KMS-11 (cell line): ENCODE measurements at regions not wholly inside any gene's neighbourhood (a gene's known extent, or its start where the extent isn't known, plus 50 kb on each side); places are given as distances from the start of the nearest gene placed in this dataset.

Experiments used
- H2AFZ ChIP-seq: fragments of 200-600 bp; sonication (generic); 2 replicates; pipeline ENCODE4 v1.6.1; 2016; ENCODE audit warnings: antibody characterized with exemption, mixed run types, low read depth
- H3K27ac ChIP-seq: fragments of 200-600 bp; sonication (generic); 2 replicates; pipeline ENCODE4 v1.6.1; 2016; ENCODE audit warnings: mild to moderate bottlenecking, mixed run types
- H3K27me3 ChIP-seq: fragments of 200-600 bp; sonication (generic); 2 replicates; pipeline ENCODE4 v1.6.1; 2017; ENCODE audit warnings: mild to moderate bottlenecking, low read depth, mixed run types, moderate library complexity; ENCODE audit not compliant: insufficient read depth
- H3K36me3 ChIP-seq: fragments of 200-600 bp; sonication (generic); 2 replicates; pipeline ENCODE4 v1.6.1; 2017; ENCODE audit warnings: mild to moderate bottlenecking, mixed run types; ENCODE audit not compliant: insufficient read depth
- H3K4me1 ChIP-seq: fragments of 200-600 bp; sonication (generic); 2 replicates; pipeline ENCODE4 v1.6.1; 2016; ENCODE audit warnings: mild to moderate bottlenecking, low read depth, mixed run types; ENCODE audit not compliant: poor library complexity, severe bottlenecking
- H3K4me2 ChIP-seq: fragments of 200-600 bp; sonication (generic); 2 replicates; pipeline ENCODE4 v1.7.0; 2016; ENCODE audit warnings: mild to moderate bottlenecking, mixed run types
- H3K4me3 ChIP-seq: fragments of 200-600 bp; sonication (generic); IDR thresholded peaks from 2 replicates; pipeline ENCODE4 v1.6.1; 2017; ENCODE audit warnings: low read depth, low read length, mixed read lengths; ENCODE audit not compliant: insufficient read depth
- H3K79me2 ChIP-seq: fragments of 200-600 bp; sonication (generic); 2 replicates; pipeline ENCODE4 v1.6.1; 2016; ENCODE audit warnings: low read depth, mixed run types; ENCODE audit not compliant: insufficient read depth
- H3K9ac ChIP-seq: fragments of 200-600 bp; sonication (generic); 2 replicates; pipeline ENCODE4 v1.6.1; 2016; ENCODE audit warnings: mild to moderate bottlenecking, mixed run types
- H4K20me1 ChIP-seq: fragments of 200-600 bp; sonication (generic); 2 replicates; pipeline ENCODE4 v1.6.1; 2016; ENCODE audit warnings: mild to moderate bottlenecking, mixed run types; ENCODE audit not compliant: insufficient read depth
- CTCF ChIP-seq: fragments of 200-600 bp; sonication (generic); conservative IDR thresholded peaks from 2 replicates; pipeline ENCODE4 v1.6.1; 2017; ENCODE audit warnings: low read depth, mild to moderate bottlenecking, antibody characterized with exemption, low read length, moderate library complexity, mixed read lengths

GRCh38 chr22:27695925-27696324, 105.6 kb downstream of the MN1 start:
- Histone ChIP-seq H3K9ac (no peak overlapping the region), H3K27me3 (peaks cover 6% of the 10 kb centered on the region; the same call in 1 of the 2 replicates), H3K4me2 (no peak overlapping the region), H3K4me3 (no peak overlapping the region), H4K20me1 (no peaks in the 10 kb centered on the region), H3K27ac (no peak overlapping the region), H3K79me2 (no peaks in the 10 kb centered on the region), H3K4me1 (no peaks in the 10 kb centered on the region), H3K36me3 (no peaks in the 10 kb centered on the region), H2AFZ (no peak overlapping the region)
- no peak for TF ChIP-seq CTCF

GRCh38 chr22:27697888-27698287, 103.7 kb downstream of the MN1 start:
- Histone ChIP-seq H3K9ac (no peak overlapping the region), H3K4me3 (no peak overlapping the region), H3K79me2 (no peaks in the 10 kb centered on the region), H3K4me1 (no peaks in the 10 kb centered on the region), H3K36me3 (no peaks in the 10 kb centered on the region), H3K27me3 (peaks cover 7% of the 10 kb centered on the region; the same call in 1 of the 2 replicates), H3K4me2 (no peak overlapping the region), H2AFZ (no peak overlapping the region), H3K27ac (no peak overlapping the region), H4K20me1 (no peaks in the 10 kb centered on the region)
- TF ChIP-seq CTCF, result no peak
